HCT116 (cell line): ENCODE measurements at regions not wholly inside any gene's neighbourhood (a gene's known extent, or its start where the extent isn't known, plus 50 kb on each side); places are given as distances from the start of the nearest gene placed in this dataset.

ENCODE experiments used
- ATAC-seq: fragments of 200-7000 bp; cut with Tn5 transposase; 2 replicates; pipeline ENCODE4 v1.9.1; 2020; ENCODE audit warnings: mild to moderate bottlenecking, moderate library complexity
- BruUV-seq: library from RNA; stranded (reverse); fragments of 400-500 nt; replicated peaks from 2 replicates; lab custom pipeline; 2021; lab: Mats Ljungman, UMichigan
- CTCF ChIA-PET: fragments of 300-600 bp; sonication (Branson Sonifier 250); formaldehyde crosslinking; loops from one replicate; lab custom pipeline; 2021; ENCODE audit warnings: antibody characterized with exemption; lab: Charles Lee
- POLR2A ChIA-PET: fragments of 300-600, 350-600 bp; sonication (Branson Sonifier 250); formaldehyde crosslinking; loops from one replicate; lab custom pipeline; 2021; ENCODE audit warnings: antibody characterized with exemption; lab: Charles Lee
- RAD21 ChIA-PET, 2 experiments: fragments of 300-600 bp; sonication (Branson Sonifier 250); formaldehyde crosslinking; loops; one replicate each; lab custom pipeline; 2023; ENCODE audit warnings: low total read pairs in 2 of 2; ENCODE audit not compliant: uncharacterized antibody in 2 of 2, unreplicated experiment in 2 of 2, low non-redundant PET in 1 of 2; lab: Charles Lee
- DNase-seq: peaks from one replicate; pipeline ENCODE4 v3.0.0-alpha.2; 2010; ENCODE audit warnings: low read depth, low spot score
- H2AFZ ChIP-seq: fragments of 200-600 bp; shearing (Covaris generic), sonication (generic); 2 replicates; pipeline ENCODE4 v1.6.1; 2017; ENCODE audit warnings: low read depth, mixed run types, mixed read lengths, antibody characterized with exemption, low read length; ENCODE audit not compliant: poor library complexity, severe bottlenecking
- H3K27ac ChIP-seq: 2 replicates; pipeline ENCODE4 v1.5.1; 2012; ENCODE audit warnings: low read depth, low read length
- H3K27me3 ChIP-seq: fragments of 200-600 bp; sonication (generic); 2 replicates; pipeline ENCODE4 v1.6.1; 2016; ENCODE audit warnings: mixed run types, low read length, mixed read lengths; ENCODE audit not compliant: insufficient read depth
- H3K36me3 ChIP-seq, 2 experiments: fragments of 200-500 bp in 1 of 2; fragments of 200-600 bp in 1 of 2; sonication (Bioruptor generic) in 1 of 2; sonication (generic) in 1 of 2; 2 replicates each; pipeline versions ENCODE4 v1.5.1 to v1.6.1; 2014 to 2016; ENCODE audit warnings: low read length in 2 of 2, inconsistent platforms in 1 of 2, mixed read lengths in 1 of 2, mixed run types in 1 of 2; ENCODE audit not compliant: insufficient read depth in 2 of 2, control insufficient read depth in 1 of 2
- H3K4me1 ChIP-seq, 2 experiments: fragments of 200-600 bp in 1 of 2; sonication (generic) in 1 of 2; 2 replicates each; pipeline versions ENCODE4 v1.5.1 to v1.6.1; 2012 to 2017; ENCODE audit warnings: low read length in 2 of 2, inconsistent platforms in 1 of 2, mild to moderate bottlenecking in 1 of 2, mixed read lengths in 1 of 2, mixed run types in 1 of 2, moderate library complexity in 1 of 2; ENCODE audit not compliant: insufficient read depth in 2 of 2, control insufficient read depth in 1 of 2
- H3K4me2 ChIP-seq: fragments of 200-600 bp; sonication (generic); 2 replicates; pipeline ENCODE4 v1.6.1; 2017; ENCODE audit warnings: mixed run types, low read length, mixed read lengths
- H3K4me3 ChIP-seq, 2 experiments: fragments of 200-600 bp in 1 of 2; sonication (generic) in 1 of 2; replicated peaks in 1 of 2; 2 replicates each; pipeline ENCODE4 v1.5.1; 2011 to 2016; ENCODE audit warnings: low read length in 2 of 2, control low read depth in 1 of 2, low read depth in 1 of 2, mild to moderate bottlenecking in 1 of 2, mixed read lengths in 1 of 2, mixed run types in 1 of 2
- H3K79me2 ChIP-seq: fragments of 200-600 bp; sonication (generic); 2 replicates; pipeline ENCODE4 v1.6.1; 2017; ENCODE audit warnings: mild to moderate bottlenecking, mixed run types, low read length, moderate library complexity, mixed read lengths; ENCODE audit not compliant: insufficient read depth
- H3K9ac ChIP-seq: fragments of 200-600 bp; sonication (generic); 2 replicates; pipeline ENCODE4 v1.6.1; 2016; ENCODE audit warnings: low read length, mixed read lengths
- H3K9me2 ChIP-seq: fragments of 200-600 bp; sonication (generic), shearing (Covaris generic); 2 replicates; pipeline ENCODE4 v1.6.1; 2017; ENCODE audit warnings: mixed run types, mild to moderate bottlenecking, moderate library complexity; ENCODE audit not compliant: insufficient read depth
- H3K9me3 ChIP-seq, 2 experiments: fragments of 200-500 bp in 1 of 2; fragments of 200-600 bp in 1 of 2; sonication (Bioruptor generic) in 1 of 2; sonication (generic) in 1 of 2; 2 replicates each; pipeline ENCODE4 v1.6.1; 2014 to 2017; ENCODE audit warnings: low read length in 2 of 2, mixed read lengths in 2 of 2, inconsistent platforms in 1 of 2, low read depth in 1 of 2, mild to moderate bottlenecking in 1 of 2, mixed run types in 1 of 2, moderate library complexity in 1 of 2; ENCODE audit not compliant: control insufficient read depth in 1 of 2, insufficient read depth in 1 of 2
- H4K20me1 ChIP-seq: fragments of 200-600 bp; sonication (generic), shearing (Covaris generic); 2 replicates; pipeline ENCODE4 v1.6.1; 2017; ENCODE audit warnings: mixed run types, mild to moderate bottlenecking, moderate library complexity; ENCODE audit not compliant: insufficient read depth
- ATF3 ChIP-seq: IDR thresholded peaks from 2 replicates; pipeline ENCODE4 v1.6.1; 2012
- CEBPB ChIP-seq: IDR thresholded peaks from 2 replicates; pipeline ENCODE4 v1.6.1; 2012; ENCODE audit warnings: low read depth
- EZH2 ChIP-seq: fragments of 200-600 bp; sonication (generic); IDR thresholded peaks from 2 replicates; pipeline ENCODE4 v1.6.1; 2017; ENCODE audit warnings: antibody characterized with exemption, mixed run types
- FOSL1 ChIP-seq: IDR thresholded peaks from 2 replicates; pipeline ENCODE4 v1.6.1; 2012; ENCODE audit warnings: low read depth
- MAX ChIP-seq: IDR thresholded peaks from 2 replicates; pipeline ENCODE4 v1.6.1; 2012
- RAD21 ChIP-seq: IDR thresholded peaks from 2 replicates; pipeline ENCODE4 v1.6.1; 2012; ENCODE audit warnings: low read depth, mild to moderate bottlenecking
- SP1 ChIP-seq: IDR thresholded peaks from 2 replicates; pipeline ENCODE4 v1.6.1; 2012; ENCODE audit warnings: low read depth
- YY1 ChIP-seq: IDR thresholded peaks from 2 replicates; pipeline ENCODE4 v1.6.1; 2011; ENCODE audit warnings: low read length, low read depth, moderate library complexity, mild to moderate bottlenecking; ENCODE audit not compliant: insufficient replicate concordance; ENCODE audit errors: extremely low read depth
- ZBTB33 ChIP-seq: IDR thresholded peaks from 2 replicates; pipeline ENCODE4 v1.6.1; 2011; ENCODE audit warnings: mild to moderate bottlenecking, low read length, moderate library complexity; ENCODE audit not compliant: insufficient replicate concordance; ENCODE audit errors: extremely low read depth
- ZFX ChIP-seq: fragments of 450-650 bp; IDR thresholded peaks from 2 replicates; pipeline ENCODE4 v1.6.1; 2017
- ZNF274 ChIP-seq: fragments of 200-500 bp; sonication (Bioruptor generic); IDR thresholded peaks from 2 replicates; pipeline ENCODE4 v1.6.1; 2014; ENCODE audit warnings: mild to moderate bottlenecking, low read depth, low read length, inconsistent platforms
- intact Hi-C: fragments of 100-400 bp; cut with micrococcal nuclease; formaldehyde crosslinking; loops from 2 replicates; pipeline ENCODE4 v1.10.0; 2022

- POLR2A ChIA-PET = no interaction called here
- H3K79me2 ChIP-seq = no peaks in the 10 kb centered on the region
- BruUV-seq = no TSS peak
- no peak overlapping the region for H3K9ac ChIP-seq
- H3K36me3 ChIP-seq = no peaks in the 10 kb centered on the region
- no peak overlapping the region for H3K27ac ChIP-seq
- H3K4me3 ChIP-seq = no peak overlapping the region
- no peak for TF ChIP-seq FOSL1
- no peak for TF ChIP-seq RAD21
- TF ChIP-seq MAX = no peak
- no peak for TF ChIP-seq ZFX
- TF ChIP-seq ATF3 = no peak
- ATAC-seq (no peak), DNase-seq (no peak)
- H3K4me2 ChIP-seq = no peak overlapping the region
- no peak overlapping the region for H2AFZ ChIP-seq
- RAD21 ChIA-PET = no interaction called here
- intact Hi-C loops = no loop called here
- no peaks in the 10 kb centered on the region for H3K9me2 ChIP-seq
- H4K20me1 ChIP-seq = no peaks in the 10 kb centered on the region
- CTCF ChIA-PET = no interaction called here
- peaks cover 0 to 9% of the 10 kb centered on the region in 2 experiments; a peak in 2 of 4 replicates for H3K9me3 ChIP-seq
- H3K4me1 ChIP-seq = no peaks in the 10 kb centered on the region
- no peaks in the 10 kb centered on the region for H3K27me3 ChIP-seq
These were observed 961.9 kb downstream of the TMEM121 start for GRCh38 chr14:106488291-106488690.

- H3K4me2 ChIP-seq = no peak overlapping the region
- intact Hi-C loops = no loop called here
- no peak overlapping the region for H2AFZ ChIP-seq
- peaks cover 0 to 9% of the 10 kb centered on the region in 2 experiments; a peak in 2 of 4 replicates for H3K9me3 ChIP-seq
- no peak for DNase-seq
- ATAC-seq = no peak
- no peak overlapping the region for H3K9ac ChIP-seq
- no peaks in the 10 kb centered on the region for H3K79me2 ChIP-seq
- no peaks in the 10 kb centered on the region for H3K9me2 ChIP-seq
- H3K36me3 ChIP-seq = no peaks in the 10 kb centered on the region
- H3K4me1 ChIP-seq = no peaks in the 10 kb centered on the region
- no peaks in the 10 kb centered on the region for H3K27me3 ChIP-seq
- H3K27ac ChIP-seq = no peak overlapping the region
- no peaks in the 10 kb centered on the region for H4K20me1 ChIP-seq
- no TSS peak for BruUV-seq
- ChIA-PET POLR2A (no interaction called here), CTCF (no interaction called here), RAD21 (no interaction called here)
- TF ChIP-seq EZH2 = no peak
- no peak for TF ChIP-seq ZBTB33
- no peak for TF ChIP-seq CEBPB
- TF ChIP-seq ZNF274 = no peak
- TF ChIP-seq RAD21 = no peak
- TF ChIP-seq FOSL1 = no peak
- TF ChIP-seq YY1 = no peak
- TF ChIP-seq SP1 = no peak
- no peak overlapping the region for H3K4me3 ChIP-seq
These were observed 962.9 kb downstream of the TMEM121 start for GRCh38 chr14:106489112-106489881.
